HG02870 (cell line): ENCODE measurements at regions not wholly inside any gene's neighbourhood (a gene's known extent, or its start where the extent isn't known, plus 50 kb on each side); places are given as distances from the start of the nearest gene placed in this dataset.

Experiments
- ATAC-seq: cut with Tn5 transposase; IDR thresholded peaks from one replicate; pipeline ENCODE4 v1.9.1; 2021; ENCODE audit warnings: mild to moderate bottlenecking, moderate library complexity; ENCODE audit not compliant: unreplicated experiment

- ATAC-seq, result no peak
Observed at GRCh38 chr17:55585629-55586028, 74.4 kb upstream of the SMIM36 start.

GRCh38 chr17:55584861-55585260 is 73.6 kb upstream of the SMIM36 start:
- no peak for ATAC-seq

DNA sequence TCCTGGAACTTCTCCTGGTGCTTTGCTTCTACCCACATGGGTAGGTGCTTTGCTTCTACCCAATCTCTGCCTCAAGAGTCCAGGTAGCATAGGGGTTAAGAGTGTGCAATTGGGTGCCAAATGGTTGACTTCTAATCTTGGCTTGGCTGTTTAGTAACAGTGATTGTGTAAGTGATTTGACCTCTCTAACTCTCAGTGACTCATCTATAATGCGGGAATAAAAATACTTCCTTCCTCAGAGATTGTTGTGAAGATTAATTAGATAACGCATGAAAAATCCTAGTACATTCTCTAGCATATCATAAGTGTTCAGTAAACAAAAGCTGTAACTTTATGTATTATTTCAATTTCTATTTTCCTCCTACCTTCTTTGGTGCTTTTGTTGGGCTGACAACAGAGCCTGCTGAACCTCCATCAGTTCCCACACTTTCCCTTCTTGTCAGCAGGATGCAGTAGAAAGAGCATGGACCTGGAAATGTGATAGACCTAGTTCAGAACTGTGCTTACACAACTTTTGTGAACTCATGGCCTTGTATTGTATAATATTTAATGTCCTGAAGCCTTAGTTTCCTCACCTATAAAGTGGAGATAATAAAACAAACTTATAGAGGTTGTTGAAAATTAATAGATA is 72.9 kb upstream of the SMIM36 start:
- no peak for ATAC-seq

DNA sequence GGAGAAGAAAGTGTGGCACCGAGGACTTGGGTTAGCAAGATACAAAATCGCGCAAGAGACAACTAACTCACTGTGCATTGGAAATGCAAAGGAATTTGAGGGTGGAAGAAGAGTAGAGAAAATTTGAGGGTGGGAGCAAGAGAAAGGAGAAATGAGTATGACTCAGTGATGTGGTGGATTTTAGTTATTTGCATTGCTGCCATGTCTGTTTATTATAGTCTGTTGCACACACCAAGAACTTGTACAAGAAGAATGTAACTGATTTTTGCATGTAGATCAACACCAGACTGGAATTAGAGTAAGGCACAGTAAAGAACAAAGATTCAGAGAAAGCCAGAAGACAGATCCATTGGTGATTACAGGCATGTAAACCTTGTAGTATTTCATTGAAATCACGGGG is 71.6 kb upstream of the SMIM36 start:
- no peak for ATAC-seq

GRCh38 chr17:55580596-55581133 is 69.4 kb upstream of the SMIM36 start:
- ATAC-seq, result peak; percentile 47

- ATAC-seq, result no peak
Observed at GRCh38 chr17:55577687-55578086, 66.4 kb upstream of the SMIM36 start.

GRCh38 chr17:55576996-55577586 is 65.8 kb upstream of the SMIM36 start:
- peak; percentile 74 for ATAC-seq

DNA sequence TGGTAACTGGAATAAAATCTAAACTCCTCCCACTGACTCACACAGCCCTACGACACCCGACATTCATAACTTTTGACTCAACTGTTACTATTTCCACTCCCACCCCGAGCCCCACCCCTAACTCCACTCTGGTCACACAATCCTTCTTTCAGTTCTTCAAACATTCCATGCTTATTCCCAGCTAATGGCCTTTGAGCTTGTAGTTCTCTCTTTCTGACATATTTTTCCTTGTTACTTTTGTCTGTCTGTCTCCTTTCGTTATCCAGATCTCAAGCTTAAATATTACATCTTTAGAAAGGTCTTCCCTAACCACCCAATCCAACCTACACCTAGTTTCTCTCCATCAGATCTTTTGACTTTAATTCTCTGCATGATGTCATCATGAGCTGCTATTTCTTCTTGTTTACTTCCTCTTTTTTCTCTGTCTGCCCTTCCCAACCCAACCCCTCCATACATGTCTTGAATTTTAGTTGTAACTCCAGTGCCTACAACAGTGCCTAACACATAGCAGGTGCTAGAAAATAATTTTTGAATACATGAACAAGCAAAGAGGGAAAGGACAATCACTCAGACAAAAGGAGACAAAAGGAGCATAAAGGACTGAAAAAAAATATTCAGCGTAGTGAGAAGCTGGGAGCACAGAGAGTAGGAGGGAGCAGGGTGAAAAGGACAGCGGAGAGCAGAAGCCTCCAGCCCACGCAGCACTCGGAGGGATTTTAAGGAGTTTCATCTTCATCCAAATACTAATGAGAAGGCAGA is 65.2 kb upstream of the SMIM36 start:
- peak; percentile 11 for ATAC-seq

- ATAC-seq, result no peak
Observed at GRCh38 chr17:55575058-55575636, 63.9 kb upstream of the SMIM36 start.

DNA sequence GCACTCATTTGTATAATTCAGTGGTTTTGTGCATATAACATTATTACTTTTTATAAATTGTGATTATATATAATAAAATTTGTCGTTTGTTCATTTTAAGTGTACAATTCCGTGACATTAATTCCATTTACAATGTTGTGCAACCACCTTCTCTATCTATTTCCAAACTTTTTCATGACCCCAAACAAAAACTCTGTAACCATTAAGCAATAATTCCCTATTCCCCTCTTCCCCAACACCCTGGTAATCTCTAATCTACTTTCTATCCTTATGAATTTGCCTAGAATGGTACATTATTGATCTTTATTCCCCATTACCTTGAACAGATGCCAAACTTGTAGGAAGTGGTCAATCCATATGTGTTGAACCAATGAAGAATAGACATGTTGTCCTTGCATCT is 61.3 kb upstream of the SMIM36 start:
- ATAC-seq, result no peak

DNA sequence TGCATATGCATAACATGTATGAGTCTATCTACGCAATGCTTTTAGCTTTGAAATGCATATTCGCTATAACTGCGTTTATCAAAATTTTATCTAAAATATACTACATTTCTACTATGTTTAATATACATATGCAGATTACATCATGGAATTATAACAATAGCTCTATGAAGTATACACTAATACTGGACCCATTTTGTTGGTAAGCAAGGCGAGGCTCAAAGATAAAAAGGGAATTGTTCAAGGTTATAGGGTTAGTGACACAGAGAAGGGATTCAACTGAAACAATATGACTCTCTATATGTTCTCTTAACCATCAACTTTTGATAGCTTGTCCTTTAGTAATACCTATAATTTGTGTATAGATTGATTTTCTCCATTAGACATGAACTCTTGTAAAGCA is 60.9 kb upstream of the SMIM36 start:
- no peak for ATAC-seq

- ATAC-seq, result no peak
Observed at GRCh38 chr17:55571095-55571494, 59.8 kb upstream of the SMIM36 start.

DNA sequence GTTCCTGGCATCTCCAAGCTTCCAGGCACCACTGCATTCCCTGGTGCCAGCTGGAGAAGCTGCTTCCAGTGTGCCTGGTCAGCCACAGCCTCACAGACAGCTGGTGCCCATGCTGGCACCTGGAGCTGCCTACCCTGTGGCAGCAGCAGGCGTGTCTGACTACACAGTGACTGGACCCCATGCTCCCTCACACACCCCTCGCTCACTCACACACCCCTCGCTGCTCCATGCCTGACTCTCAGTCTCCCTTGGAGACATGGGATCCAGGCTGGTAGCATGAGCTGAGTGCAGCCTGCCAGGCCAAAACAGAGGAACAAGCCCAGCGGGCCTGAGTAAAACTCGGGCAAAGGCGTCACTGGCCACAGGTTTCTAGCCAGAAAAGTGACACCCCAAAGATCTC is 59.1 kb upstream of the SMIM36 start:
- no peak for ATAC-seq

DNA sequence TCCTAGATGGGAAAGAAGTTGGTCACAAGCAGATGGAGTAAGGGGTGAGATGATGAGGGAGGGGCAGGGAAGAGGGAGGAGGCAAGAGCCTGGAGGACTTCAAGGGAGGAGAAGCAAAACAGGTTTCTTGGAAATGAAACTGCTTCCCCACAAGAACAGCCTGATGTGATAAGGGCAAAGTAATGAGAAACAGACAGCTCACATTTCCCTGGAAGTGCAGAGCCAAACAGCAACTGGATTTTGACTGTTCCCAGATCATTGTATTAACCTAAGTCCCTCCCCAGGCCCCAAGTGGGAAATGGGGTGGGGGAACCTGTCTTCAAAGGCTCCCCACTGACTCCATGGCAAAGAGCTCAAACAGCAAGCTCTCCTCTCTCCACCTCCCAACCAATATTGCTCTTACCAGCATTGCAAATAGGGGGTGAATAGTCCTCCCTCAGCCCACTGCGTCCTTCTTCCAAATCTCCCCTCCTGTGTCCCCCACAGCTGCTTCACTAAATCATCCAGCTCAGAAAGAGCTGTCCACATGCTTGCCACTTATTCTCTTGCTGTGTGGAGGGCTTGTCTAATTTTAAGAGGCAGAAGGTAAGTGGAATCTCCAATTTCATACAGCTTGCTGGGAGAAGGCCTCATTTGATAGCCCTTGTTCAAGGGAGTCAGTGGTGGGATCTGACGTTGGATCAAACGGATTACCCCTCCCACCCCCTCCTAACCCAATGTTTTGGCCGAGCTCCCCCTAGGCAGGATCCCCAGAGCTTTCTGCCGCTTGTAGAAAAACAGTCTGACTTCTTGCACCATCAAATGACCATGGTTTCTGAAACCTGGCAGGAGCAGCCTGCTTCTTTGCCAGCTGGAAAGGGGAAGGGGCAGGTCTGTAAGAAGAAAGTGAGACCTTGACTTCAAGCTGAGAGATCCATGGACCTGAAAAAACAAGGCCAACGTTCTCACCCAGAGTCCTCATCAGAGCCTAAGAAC is 56.3 kb upstream of the SMIM36 start:
- no peak for ATAC-seq

DNA sequence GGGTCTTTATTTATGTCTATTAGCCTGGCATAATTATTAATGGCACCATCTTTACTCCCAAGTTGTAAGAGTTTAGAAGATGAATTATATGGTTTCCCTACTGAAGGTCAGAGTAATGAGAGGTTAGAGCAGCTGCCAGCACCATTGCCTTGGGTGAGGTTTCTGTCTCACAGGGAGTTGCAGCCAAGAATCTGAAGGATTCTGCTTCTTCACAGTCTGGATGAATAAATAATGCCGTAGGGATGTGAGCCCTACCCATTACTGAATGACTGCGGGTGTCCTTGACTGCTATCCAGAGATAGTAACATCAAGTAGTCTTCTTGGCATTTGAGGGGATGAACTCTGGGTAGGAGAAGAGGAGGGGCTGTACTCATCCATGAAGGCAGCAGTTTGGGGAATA is 52.8 kb upstream of the SMIM36 start:
- ATAC-seq, result no peak

GRCh38 chr17:55563363-55563762 is 52.1 kb upstream of the SMIM36 start:
- no peak for ATAC-seq

- ATAC-seq, result no peak
Observed at GRCh38 chr17:55561973-55562495, 50.8 kb upstream of the SMIM36 start.

DNA sequence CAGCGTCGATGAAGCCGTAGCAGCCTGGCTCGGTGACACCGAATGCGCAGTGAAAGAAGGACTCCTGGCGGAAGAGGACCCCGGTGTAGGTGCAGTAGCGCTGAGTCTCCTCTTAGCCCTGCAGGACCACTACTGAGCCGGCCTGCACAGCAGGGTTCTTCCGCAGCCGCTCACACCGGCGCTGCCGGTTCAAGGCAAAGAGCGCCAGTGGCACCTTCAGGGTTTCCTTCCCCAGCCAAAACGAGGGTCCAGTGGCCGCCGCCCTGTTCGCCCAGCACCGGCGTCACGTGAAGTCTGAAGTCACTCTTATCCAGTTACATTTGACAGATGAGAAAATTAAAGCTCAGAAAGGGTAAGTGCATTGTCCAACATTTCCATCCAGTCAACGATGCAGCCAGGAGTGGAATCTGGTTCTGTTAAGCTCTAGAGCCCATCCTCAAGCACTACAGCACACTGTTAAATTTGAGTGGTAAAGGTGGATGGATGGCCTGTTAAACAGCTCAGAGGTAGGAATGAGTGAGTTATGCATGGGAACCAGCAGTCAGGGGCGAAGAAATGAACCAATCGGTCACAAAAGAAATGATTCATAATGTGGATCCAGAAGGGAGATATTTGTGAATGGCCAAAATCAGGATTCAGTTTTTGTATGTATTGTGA is 50.2 kb upstream of the SMIM36 start:
- ATAC-seq, result no peak
